IMR-90 (cell line): ENCODE measurements at regions not wholly inside any gene's neighbourhood (a gene's known extent, or its start where the extent isn't known, plus 50 kb on each side); places are given as distances from the start of the nearest gene placed in this dataset.

Source experiments
- ATAC-seq: fragments of 200-7000 bp; cut with Tn5 transposase; 2 replicates; pipeline ENCODE4 v1.9.1; 2020; ENCODE audit warnings: low read depth, mild to moderate bottlenecking, moderate library complexity
- BruUV-seq: library from RNA; stranded (reverse); fragments of 400-500 nt; replicated peaks from 2 replicates; lab custom pipeline; 2021; lab: Mats Ljungman, UMichigan
- CTCF ChIA-PET: fragments of 300-600 bp; formaldehyde crosslinking; extraction: SDS; loops from one replicate; lab custom pipeline; 2021; ENCODE audit warnings: antibody characterized with exemption; lab: Yijun Ruan, JAX
- POLR2A ChIA-PET: fragments of 300-600 bp; sonication (Branson Sonifier 250); formaldehyde crosslinking; loops from one replicate; lab custom pipeline; 2022; ENCODE audit warnings: antibody characterized with exemption; ENCODE audit not compliant: unreplicated experiment; lab: Charles Lee
- DNase-seq: peaks from one replicate; pipeline ENCODE4 v3.0.0; 2013
- H2AFZ ChIP-seq: replicated peaks from 2 replicates; pipeline ENCODE3; 2013; ENCODE audit warnings: low read length, mild to moderate bottlenecking; ENCODE audit not compliant: poor library complexity
- H2AK5ac ChIP-seq: 2 replicates; pipeline ENCODE4 v1.6.1; 2013; ENCODE audit warnings: low read depth, low read length, inconsistent platforms
- H2AK9ac ChIP-seq: replicated peaks from 2 replicates; pipeline ENCODE3; 2013; ENCODE audit warnings: mild to moderate bottlenecking, low read depth, low read length, moderate library complexity; ENCODE audit not compliant: poor library complexity
- H2BK120ac ChIP-seq: 2 replicates; pipeline ENCODE4 v1.6.1; 2013; ENCODE audit warnings: low read depth, low read length, inconsistent platforms
- H2BK15ac ChIP-seq: 3 replicates; pipeline ENCODE4 v1.6.1; 2013; ENCODE audit warnings: low read depth, low read length, inconsistent platforms
- H2BK20ac ChIP-seq: 2 replicates; pipeline ENCODE4 v1.6.1; 2013; ENCODE audit warnings: low read depth, mild to moderate bottlenecking, inconsistent platforms, low read length, moderate library complexity
- H2BK5ac ChIP-seq: 2 replicates; pipeline ENCODE4 v1.6.1; 2013; ENCODE audit warnings: mild to moderate bottlenecking, low read depth, low read length, inconsistent platforms; ENCODE audit not compliant: poor library complexity, severe bottlenecking
- H3K14ac ChIP-seq: replicated peaks from 2 replicates; pipeline ENCODE4 v1.6.1; 2013; ENCODE audit warnings: low read depth, low read length, inconsistent platforms
- H3K18ac ChIP-seq: 2 replicates; pipeline ENCODE4 v1.6.1; 2013; ENCODE audit warnings: low read depth, low read length, control low read depth
- H3K23ac ChIP-seq: 2 replicates; pipeline ENCODE4 v1.6.1; 2013; ENCODE audit warnings: low read depth, low read length, inconsistent platforms
- H3K27ac ChIP-seq: 2 replicates; pipeline ENCODE4 v1.5.1; 2013; ENCODE audit warnings: mild to moderate bottlenecking, control low read depth, low read length; ENCODE audit not compliant: insufficient read depth
- H3K27me3 ChIP-seq: 2 replicates; pipeline ENCODE4 v1.6.1; 2013; ENCODE audit warnings: low read length; ENCODE audit not compliant: control insufficient read depth, insufficient read depth
- H3K36me3 ChIP-seq: 2 replicates; pipeline ENCODE4 v1.6.1; 2013; ENCODE audit warnings: low read length, mixed read lengths; ENCODE audit not compliant: control insufficient read depth, insufficient read depth
- H3K4ac ChIP-seq: 2 replicates; pipeline ENCODE4 v1.6.1; 2013; ENCODE audit warnings: low read depth, low read length, inconsistent platforms
- H3K4me1 ChIP-seq: 2 replicates; pipeline ENCODE4 v1.6.1; 2013; ENCODE audit warnings: low read length, mixed read lengths; ENCODE audit not compliant: control insufficient read depth, insufficient read depth
- H3K4me2 ChIP-seq: 2 replicates; pipeline ENCODE4 v1.6.1; 2013; ENCODE audit warnings: low read depth, mild to moderate bottlenecking, control low read depth, low read length, moderate library complexity
- H3K4me3 ChIP-seq: 2 replicates; pipeline ENCODE4 v1.5.1; 2013; ENCODE audit warnings: low read depth, mild to moderate bottlenecking, control low read depth, low read length, moderate library complexity; ENCODE audit not compliant: insufficient read depth
- H3K56ac ChIP-seq: 2 replicates; pipeline ENCODE4 v1.6.1; 2013; ENCODE audit warnings: low read length, inconsistent platforms; ENCODE audit not compliant: insufficient read depth; ENCODE audit errors: extremely low read depth
- H3K79me1 ChIP-seq, 2 experiments: 2 replicates each; pipeline ENCODE4 v1.6.1; 2013; ENCODE audit warnings: low read length in 2 of 2, inconsistent platforms in 1 of 2, low read depth in 1 of 2
- H3K9ac ChIP-seq: 2 replicates; pipeline ENCODE4 v1.6.1; 2013; ENCODE audit warnings: low read depth, low read length, control low read depth
- H3K9me1 ChIP-seq: 2 replicates; pipeline ENCODE4 v1.6.1; 2013; ENCODE audit warnings: low read length, inconsistent platforms; ENCODE audit not compliant: insufficient read depth
- H3K9me3 ChIP-seq: 2 replicates; pipeline ENCODE4 v1.6.1; 2013; ENCODE audit warnings: low read length; ENCODE audit not compliant: control insufficient read depth, insufficient read depth
- H4K20me1 ChIP-seq: 2 replicates; pipeline ENCODE4 v1.6.1; 2013; ENCODE audit warnings: low read length, inconsistent platforms; ENCODE audit not compliant: insufficient read depth
- H4K5ac ChIP-seq: 2 replicates; pipeline ENCODE4 v1.6.1; 2013; ENCODE audit warnings: mild to moderate bottlenecking, low read depth, low read length, control low read depth
- H4K8ac ChIP-seq, 2 experiments: 2 replicates each; pipeline ENCODE4 v1.6.1; 2013; ENCODE audit warnings: low read depth in 2 of 2, low read length in 2 of 2, control low read depth in 1 of 2, inconsistent platforms in 1 of 2
- H4K91ac ChIP-seq: 2 replicates; pipeline ENCODE4 v1.6.1; 2013; ENCODE audit warnings: low read depth, low read length, inconsistent platforms; ENCODE audit not compliant: insufficient read depth
- RAD21 ChIP-seq: IDR thresholded peaks from 2 replicates; pipeline ENCODE4 v1.6.1; 2012; ENCODE audit warnings: low read length, improper control_type of control experiment
- WGBS, 2 experiments: methylation state at CpG; one replicate each; pipeline versions ENCODE4 v1.1.5 to v1.1.7; 2013; ENCODE audit warnings: missing lambda C conversion rate in 2 of 2; ENCODE audit not compliant: insufficient read length in 1 of 2; ENCODE audit errors: extremely low coverage in 2 of 2; 5-methylcytosine and 5-hydroxymethylcytosine counted together
- dilution Hi-C: fragments of 300-500 bp; cut with HindIII; formaldehyde crosslinking; loops from one replicate; pipeline ENCODE4 v1.14.3; 2018; ENCODE audit warnings: low sequenced_read_pairs; ENCODE audit not compliant: unreplicated experiment
- in situ Hi-C: fragments of 300-500 bp; cut with MboI; formaldehyde crosslinking; loops from 3 replicates; pipeline ENCODE4 v1.14.3; 2019; ENCODE audit warnings: low sequenced_read_pairs, inconsistent platforms, mixed read lengths
- intact Hi-C: fragments of 100-400 bp; cut with micrococcal nuclease; formaldehyde crosslinking; loops from 2 replicates; pipeline ENCODE4 v1.10.0; 2022
- TF ChIP-seq, protein P1 (sequence below): fragments of 150-350 bp; IDR thresholded peaks from 2 replicates; pipeline ENCODE4 v1.6.1; 2017; ENCODE audit warnings: mild to moderate bottlenecking, antibody characterized with exemption, low read length, low read depth

DNA sequence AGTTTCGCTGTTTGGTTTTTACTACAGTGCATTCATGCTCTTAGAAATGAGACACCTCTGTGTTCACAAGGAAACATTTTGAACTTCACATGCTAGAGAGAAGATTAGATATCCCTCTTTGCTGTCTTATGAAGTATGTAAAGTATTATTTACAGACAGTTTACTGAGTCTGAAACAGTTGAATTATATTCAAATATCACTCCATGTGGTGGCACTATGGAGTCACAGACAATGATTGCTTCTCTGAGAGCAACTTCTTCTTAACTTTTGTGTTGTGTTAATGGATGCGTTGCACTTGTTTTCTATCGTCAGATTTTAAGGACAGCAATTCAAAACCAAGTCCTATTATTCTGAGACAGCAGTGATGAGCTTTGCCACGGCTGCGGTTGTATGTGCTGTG lies 823.6 kb downstream of the GALR1 start:
- POLR2A ChIA-PET: no interaction called here
- no CpG with 5 or more reads among the region's 5 CpGs for WGBS, 2 experiments
- BruUV-seq: no TSS peak

More for the DNA sequence above, 823.6 kb downstream of the GALR1 start:
- in situ Hi-C loops (no loop called here), intact Hi-C loops (no loop called here), dilution Hi-C loops (no loop called here)
- no peak overlapping the region for H2BK5ac ChIP-seq
- H3K9me3 ChIP-seq: peaks cover 21% of the 10 kb centered on the region
- H2BK15ac ChIP-seq: no peak overlapping the region
- H3K56ac ChIP-seq: no peak overlapping the region
- no peak overlapping the region for H3K14ac ChIP-seq
- no peaks in the 10 kb centered on the region for H3K79me1 ChIP-seq
- TF ChIP-seq, protein P1, sequence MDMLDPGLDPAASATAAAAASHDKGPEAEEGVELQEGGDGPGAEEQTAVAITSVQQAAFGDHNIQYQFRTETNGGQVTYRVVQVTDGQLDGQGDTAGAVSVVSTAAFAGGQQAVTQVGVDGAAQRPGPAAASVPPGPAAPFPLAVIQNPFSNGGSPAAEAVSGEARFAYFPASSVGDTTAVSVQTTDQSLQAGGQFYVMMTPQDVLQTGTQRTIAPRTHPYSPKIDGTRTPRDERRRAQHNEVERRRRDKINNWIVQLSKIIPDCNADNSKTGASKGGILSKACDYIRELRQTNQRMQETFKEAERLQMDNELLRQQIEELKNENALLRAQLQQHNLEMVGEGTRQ: no peak
- TF ChIP-seq RAD21: no peak
- CTCF ChIA-PET: no interaction called here
- no peaks in the 10 kb centered on the region for H3K9me1 ChIP-seq
- no peak overlapping the region for H3K4me3 ChIP-seq
- H2BK20ac ChIP-seq: no peak overlapping the region
- DNase-seq: no peak
- no peak overlapping the region for H3K4ac ChIP-seq
- H2BK120ac ChIP-seq: no peak overlapping the region
- H4K8ac ChIP-seq: no peak overlapping the region
- no peak overlapping the region for H4K91ac ChIP-seq
- H4K20me1 ChIP-seq: no peaks in the 10 kb centered on the region
- H2AK9ac ChIP-seq: no peak overlapping the region
- no peak overlapping the region for H2AK5ac ChIP-seq
- no peak overlapping the region for H3K27ac ChIP-seq
- no peak overlapping the region for H3K9ac ChIP-seq
- H3K4me2 ChIP-seq: no peak overlapping the region
- H3K18ac ChIP-seq: no peak overlapping the region
- H3K36me3 ChIP-seq: no peaks in the 10 kb centered on the region
- ATAC-seq: no peak
- H4K5ac ChIP-seq: no peak overlapping the region
- no peak overlapping the region for H2AFZ ChIP-seq
- H3K23ac ChIP-seq: no peak overlapping the region
- no peaks in the 10 kb centered on the region for H3K27me3 ChIP-seq
- no peaks in the 10 kb centered on the region for H3K4me1 ChIP-seq
